Pancreas (tissue), 10 donors: ENCODE measurements at regions not wholly inside any gene's neighbourhood (a gene's known extent, or its start where the extent isn't known, plus 50 kb on each side); places are given as distances from the start of the nearest gene placed in this dataset.

ENCODE experiments used
- ATAC-seq, 4 donors: fragments of 200-7000 bp; cut with Tn5 transposase; one replicate each; pipeline versions ENCODE4 v1.8.0 to v1.9.1; 2020; ENCODE audit warnings: mild to moderate bottlenecking in 4 of 4, moderate library complexity in 4 of 4
- DNase-seq, 6 donors: peaks; one replicate each; pipeline ENCODE4 v3.0.0-alpha.2; 2020
- FAIRE-seq: peaks from 2 replicates; lab custom pipeline; 2012; peaks lifted over from hg19 to GRCh38; lab: Jason Lieb, UNC
- H3K27ac ChIP-seq, 4 donors: fragments of 200-600 bp; sonication (generic); 1 replicate in 3 of 4; 2 replicates in 1 of 4; pipeline versions ENCODE4 v1.5.0 to v1.8.0; 2020
- H3K27me3 ChIP-seq, 4 donors: fragments of 200-600 bp; one replicate each; pipeline ENCODE4 v1.8.0; 2021
- H3K36me3 ChIP-seq, 3 donors: fragments of 200-600 bp; sonication (generic) in 1 of 3; one replicate each; pipeline versions ENCODE4 v1.5.0 to v1.8.0; 2020 to 2021
- H3K4me1 ChIP-seq, 3 donors: fragments of 200-600 bp; one replicate each; pipeline ENCODE4 v1.8.0; 2021
- H3K4me3 ChIP-seq, 4 donors: fragments of 200-600 bp; sonication (generic) in 2 of 4; one replicate each; pipeline versions ENCODE4 v1.5.0 to v1.8.0; 2020 to 2021
- H3K9me3 ChIP-seq, 4 donors: fragments of 200-600 bp; one replicate each; pipeline ENCODE4 v1.8.0; 2021
- CTCF ChIP-seq, 4 donors: fragments of 200-600 bp; sonication (generic) in 3 of 4; IDR thresholded peaks; one replicate each; pipeline versions ENCODE4 v1.5.0 to v1.8.0; 2021; ENCODE audit warnings: antibody characterized with exemption in 4 of 4
- WGBS, 2 donors: extraction: QIAGEN DNeasy Blood & Tissue Kit; methylation state at CpG; one replicate each; pipeline ENCODE4 v1.1.7; 2013; 5-methylcytosine and 5-hydroxymethylcytosine counted together
- intact Hi-C, 3 donors: fragments of 100-400 bp; cut with DNase I; formaldehyde crosslinking; loops; one replicate each; pipeline versions ENCODE4 v1.11.1 to v1.14.2; 2022
- donor health status: healthy with polysubstance abuse.
- donor health status: DM: no; HTN: no; CAD: no; lungs with moderate emphysema.
- donor health status: DM: no; HTN: no; CAD: no.
- donor health status: control.
- donor health status: control.
- donor health status: Bipolar disorder and iron deficiency.
- donor health status: DM: yes; HTN: yes; CAD: no.
- donor health status: DM: no; HTN: no; CAD: no.
- donor health status: DM: no; HTN: no; CAD: no.
- donor health status: DM: yes; HTN: yes; CAD: no.

DNA sequence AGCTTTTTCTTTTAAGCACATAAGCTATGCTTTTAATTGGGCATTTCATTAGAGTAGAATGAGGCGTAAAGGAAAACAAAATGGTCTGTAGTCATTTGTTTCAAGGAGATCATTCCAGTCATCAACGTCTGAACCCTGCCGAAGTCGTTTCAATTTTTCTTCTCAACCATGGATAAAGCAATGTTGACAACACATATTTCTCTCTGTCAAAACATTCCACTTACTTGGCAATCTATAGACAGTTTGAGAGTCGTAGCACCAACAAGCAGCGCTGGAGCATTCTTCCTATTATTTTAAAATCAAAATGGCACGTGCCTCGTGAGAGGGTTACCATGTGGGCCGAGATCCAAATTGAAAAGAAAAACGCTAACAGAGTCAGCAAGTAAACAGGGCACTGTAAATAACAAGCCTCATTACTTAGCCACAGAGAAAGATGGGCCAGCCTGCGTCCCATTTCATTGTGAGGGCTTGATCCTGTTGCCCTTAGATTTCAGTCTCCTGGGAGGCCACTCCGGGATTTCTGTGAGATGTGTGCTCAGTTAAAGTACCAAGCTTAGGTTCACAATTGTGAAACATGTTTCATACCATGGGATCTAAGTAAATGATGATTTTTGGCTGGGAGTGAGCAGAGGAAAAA lies 422.9 kb downstream of the DTWD2 start:
- no peak for ATAC-seq
- H3K4me1 ChIP-seq, result no peaks in the 10 kb centered on the region
- H3K27me3 ChIP-seq, result no peaks in the 10 kb centered on the region
- WGBS, 2 donors, result 69 to 77% methylated on average over 12 of the region's 12 CpGs
- no peak overlapping the region for H3K27ac ChIP-seq
- no peak for DNase-seq
- FAIRE-seq, result no peak
- no peaks in the 10 kb centered on the region for H3K9me3 ChIP-seq
- no peak for TF ChIP-seq CTCF (IDR thresholded peaks at IDR 0.05)
- H3K4me3 ChIP-seq, result no peak overlapping the region
- intact Hi-C loops, result no loop called here
- no peaks in the 10 kb centered on the region for H3K36me3 ChIP-seq

DNA sequence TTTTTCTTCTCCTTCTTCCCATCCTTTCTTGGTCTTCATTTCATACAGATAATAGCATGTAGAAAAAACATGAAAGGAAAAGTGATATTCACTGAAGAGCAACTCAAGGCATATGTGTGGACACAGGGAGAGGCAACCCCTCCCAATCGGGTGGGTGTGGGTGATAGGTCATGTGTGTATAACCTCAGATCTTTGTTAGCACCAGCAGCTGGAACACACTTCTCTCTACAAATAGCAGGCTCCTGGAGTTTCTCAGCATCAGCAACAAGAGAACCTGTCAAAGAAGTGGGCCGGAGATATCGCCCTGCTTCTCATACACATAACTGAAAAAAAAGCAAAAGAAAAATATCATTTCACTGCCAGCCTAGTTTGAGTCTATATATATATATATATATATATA lies 426.4 kb downstream of the DTWD2 start:
- DNase-seq (no peak), ATAC-seq (no peak), FAIRE-seq (no peak)
- no peaks in the 10 kb centered on the region for H3K4me1 ChIP-seq
- no peaks in the 10 kb centered on the region for H3K9me3 ChIP-seq
- 71 to 72% methylated on average over 3 of the region's 3 CpGs for WGBS, 2 donors
- intact Hi-C loops, result no loop called here
- H3K36me3 ChIP-seq, result no peaks in the 10 kb centered on the region
- TF ChIP-seq CTCF (IDR thresholded peaks at IDR 0.05), result no peak
- H3K4me3 ChIP-seq, result no peak overlapping the region
- no peaks in the 10 kb centered on the region for H3K27me3 ChIP-seq
- no peak overlapping the region for H3K27ac ChIP-seq

DNA sequence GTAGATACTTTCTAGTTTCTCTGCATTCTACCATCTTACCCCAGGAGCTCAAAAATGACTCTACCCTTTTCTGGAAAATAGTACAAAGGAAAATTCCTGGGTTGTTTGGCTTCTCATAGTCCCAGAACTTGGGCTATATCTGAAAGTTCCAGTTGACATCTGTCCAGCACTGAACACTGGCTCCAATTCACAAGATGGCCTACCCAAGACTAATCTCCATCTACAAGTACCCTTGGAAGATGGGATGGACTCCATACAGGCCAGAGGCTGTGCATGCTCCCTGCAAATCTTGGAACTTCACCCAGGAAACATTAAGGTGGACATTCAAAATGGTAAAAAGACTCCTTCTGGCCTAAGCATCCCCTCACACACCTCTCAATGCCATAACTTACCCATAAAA lies 427.1 kb downstream of the DTWD2 start:
- Histone ChIP-seq H3K27me3 (no peaks in the 10 kb centered on the region), H3K9me3 (no peaks in the 10 kb centered on the region), H3K27ac (no peak overlapping the region), H3K4me3 (no peak overlapping the region), H3K36me3 (no peaks in the 10 kb centered on the region), H3K4me1 (no peaks in the 10 kb centered on the region)
- DNase-seq, result no peak
- TF ChIP-seq CTCF (IDR thresholded peaks at IDR 0.05), result no peak
- no peak for FAIRE-seq
- no peak for ATAC-seq
- intact Hi-C loops, result no loop called here

- no peak for ATAC-seq
- Histone ChIP-seq H3K4me3 (no peak overlapping the region), H3K27ac (no peak overlapping the region), H3K27me3 (no peaks in the 10 kb centered on the region), H3K4me1 (no peaks in the 10 kb centered on the region), H3K9me3 (no peaks in the 10 kb centered on the region), H3K36me3 (no peaks in the 10 kb centered on the region)
- FAIRE-seq, result no peak
- intact Hi-C loops, result no loop called here
- WGBS, 2 donors, result 86 to 93% methylated on average over 1 of the region's 1 CpG
- no peak for TF ChIP-seq CTCF (IDR thresholded peaks at IDR 0.05)
- no peak for DNase-seq
Observed at GRCh38 chr5:118558871-118559270, 429.5 kb downstream of the DTWD2 start.

DNA sequence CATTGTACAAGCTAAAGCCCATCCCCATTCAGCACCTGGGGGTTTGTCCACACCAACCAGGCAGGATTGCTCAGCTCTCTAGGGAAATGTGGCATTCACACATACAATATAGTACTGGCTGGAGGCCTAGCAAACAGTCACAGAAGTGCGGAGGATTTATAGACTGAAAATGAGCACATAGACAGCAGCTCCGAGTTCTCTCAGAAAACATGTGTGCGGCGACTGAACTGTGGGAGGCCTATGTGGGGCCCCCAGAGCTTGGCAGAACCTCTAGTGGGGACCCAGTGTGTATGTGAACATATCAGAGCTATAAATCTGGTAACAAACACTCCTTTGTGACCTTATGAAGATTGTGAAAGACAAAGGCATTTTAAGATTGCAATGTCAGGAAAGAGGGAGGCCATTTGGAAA lies 431.1 kb downstream of the DTWD2 start:
- DNase-seq (no peak), ATAC-seq (no peak), FAIRE-seq (no peak)
- H3K9me3 ChIP-seq, result no peaks in the 10 kb centered on the region
- 71 to 73% methylated on average over 4 of the region's 4 CpGs for WGBS, 2 donors
- H3K36me3 ChIP-seq, result no peaks in the 10 kb centered on the region
- no peaks in the 10 kb centered on the region for H3K27me3 ChIP-seq
- intact Hi-C loops, result no loop called here
- no peak overlapping the region for H3K4me3 ChIP-seq
- H3K4me1 ChIP-seq, result no peaks in the 10 kb centered on the region
- H3K27ac ChIP-seq, result no peak overlapping the region
- no peak for TF ChIP-seq CTCF (IDR thresholded peaks at IDR 0.05)
